ENCODE measurements at regions not wholly inside any gene's neighbourhood (a gene's known extent, or its start where the extent isn't known, plus 50 kb on each side); places are given as distances from the start of the nearest gene placed in this dataset.

DNA sequence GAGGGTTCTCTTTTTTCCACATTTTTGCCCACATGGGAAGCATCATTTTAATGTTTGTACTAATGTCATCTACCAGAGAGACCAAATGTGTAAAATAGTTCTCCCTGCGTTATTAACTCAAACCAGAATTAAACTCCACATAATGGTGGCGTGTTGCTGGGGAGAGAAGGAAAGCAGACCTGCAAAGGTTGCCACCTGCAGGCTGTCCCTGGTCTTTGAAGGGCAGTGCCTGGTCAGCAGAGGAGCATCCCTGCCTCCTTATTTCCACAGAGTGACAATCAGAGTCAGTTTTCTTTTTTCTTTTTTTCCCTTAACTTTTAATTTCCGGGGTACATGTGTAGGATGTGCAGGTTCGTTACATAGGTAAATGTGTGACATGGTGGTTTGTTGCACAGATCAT lies 214.5 kb downstream of the TBX18 start:
- H2AFZ ChIP-seq (ENCODE audit: low read length) = no peak overlapping the region
- H3K79me2 ChIP-seq (ENCODE audit: insufficient read depth, low read length) = no peaks in the 10 kb centered on the region
- ChIA-PET CTCF (ENCODE audit: low intra/inter-chr PET ratio, low total read pairs) (no interaction called here), POLR2A (no interaction called here)
- no peaks in the 10 kb centered on the region for H3K9me3 ChIP-seq (ENCODE audit: low read length)
- no peak for FAIRE-seq
- TF ChIP-seq ZMYM2 (CRISPR knock-in tag; IDR thresholded peaks at IDR 0.05) (no peak), NFE2L2 (IDR thresholded peaks at IDR 0.05; ENCODE audit: low read length) (no peak), STAG1 (CRISPR knock-in tag; IDR thresholded peaks at IDR 0.05) (peak; percentile 44), SMC3 (IDR thresholded peaks at IDR 0.05; ENCODE audit: low read length) (peak; percentile 14; the same call in 1 of the 2 replicates)
- TF ChIP-seq, protein P1, sequence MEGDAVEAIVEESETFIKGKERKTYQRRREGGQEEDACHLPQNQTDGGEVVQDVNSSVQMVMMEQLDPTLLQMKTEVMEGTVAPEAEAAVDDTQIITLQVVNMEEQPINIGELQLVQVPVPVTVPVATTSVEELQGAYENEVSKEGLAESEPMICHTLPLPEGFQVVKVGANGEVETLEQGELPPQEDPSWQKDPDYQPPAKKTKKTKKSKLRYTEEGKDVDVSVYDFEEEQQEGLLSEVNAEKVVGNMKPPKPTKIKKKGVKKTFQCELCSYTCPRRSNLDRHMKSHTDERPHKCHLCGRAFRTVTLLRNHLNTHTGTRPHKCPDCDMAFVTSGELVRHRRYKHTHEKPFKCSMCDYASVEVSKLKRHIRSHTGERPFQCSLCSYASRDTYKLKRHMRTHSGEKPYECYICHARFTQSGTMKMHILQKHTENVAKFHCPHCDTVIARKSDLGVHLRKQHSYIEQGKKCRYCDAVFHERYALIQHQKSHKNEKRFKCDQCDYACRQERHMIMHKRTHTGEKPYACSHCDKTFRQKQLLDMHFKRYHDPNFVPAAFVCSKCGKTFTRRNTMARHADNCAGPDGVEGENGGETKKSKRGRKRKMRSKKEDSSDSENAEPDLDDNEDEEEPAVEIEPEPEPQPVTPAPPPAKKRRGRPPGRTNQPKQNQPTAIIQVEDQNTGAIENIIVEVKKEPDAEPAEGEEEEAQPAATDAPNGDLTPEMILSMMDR (CRISPR knock-in tag; IDR thresholded peaks at IDR 0.05) = peak; percentile 25; the same call in 1 of the 2 replicates
- peak; percentile 85 for ATAC-seq
- in situ Hi-C loops (cut with HindIII; ENCODE audit: extremely low pct_ligation_motif_present, low pct_unique_long_range_greater_than_20kb) (no loop called here), intact Hi-C loops (cut with micrococcal nuclease; ENCODE audit: unreplicated experiment) (loop anchor here (1.0 kb wide), 1 partner anchor 128 kb away; no protein-coding TSS in a partner anchor)
- no peak overlapping the region for H3K4me3 ChIP-seq (replicated peaks in 1 of 3; ENCODE audit: insufficient read depth in 1 of 3, low read depth in 2 of 3, low read length in 3 of 3)
- no peak for DNase-seq (ENCODE audit: low spot score)
- no peaks in the 10 kb centered on the region for H3K36me3 ChIP-seq (replicated peaks in 1 of 2; ENCODE audit: control insufficient read depth in 1 of 2, insufficient read depth in 2 of 2, low read length in 2 of 2)
- no peaks in the 10 kb centered on the region for H3K4me1 ChIP-seq (ENCODE audit: insufficient read depth, low read length)
- H3K9ac ChIP-seq (ENCODE audit: insufficient read depth, low read depth, low read length) = no peak overlapping the region
- WGBS (ENCODE audit: low lambda C conversion rate) = 2% methylated on average over 4 of the region's 4 CpGs
- no peak overlapping the region for H3K27ac ChIP-seq (ENCODE audit: extremely low read length, insufficient read depth, low read length)
- no peaks in the 10 kb centered on the region for H4K20me1 ChIP-seq (ENCODE audit: insufficient read depth, low read length)
- BruUV-seq (replicated peaks) = no TSS peak
- H3K27me3 ChIP-seq (ENCODE audit: control insufficient read depth in 1 of 2, insufficient read depth in 2 of 2, low read length in 2 of 2) = no peaks in the 10 kb centered on the region
- H3K4me2 ChIP-seq (ENCODE audit: low read depth, low read length) = no peak overlapping the region

DNA sequence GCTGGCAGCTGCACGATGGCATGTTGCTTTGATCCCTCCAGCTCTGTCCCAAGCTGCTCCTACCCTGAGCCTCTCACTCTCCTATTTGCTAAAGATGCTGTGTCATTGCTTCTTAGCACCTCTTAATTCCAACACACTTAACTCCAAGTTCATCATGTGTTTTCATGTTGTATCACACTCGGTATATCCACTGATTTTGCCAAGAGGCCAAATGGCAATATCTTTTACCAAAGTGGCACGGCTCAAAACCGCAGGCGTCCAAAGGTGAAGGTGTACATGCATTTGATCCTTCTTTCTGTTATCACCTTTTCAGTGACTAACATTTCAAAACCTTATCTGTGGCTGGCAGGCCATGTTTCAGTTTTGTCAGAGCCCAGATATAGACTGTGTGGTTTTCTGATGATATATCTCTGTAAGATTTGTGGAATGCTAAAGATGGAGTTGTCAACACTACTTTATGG lies 217.0 kb downstream of the TBX18 start:
- no peaks in the 10 kb centered on the region for H3K9me3 ChIP-seq (ENCODE audit: low read length)
- FAIRE-seq (no peak), DNase-seq (ENCODE audit: low spot score) (no peak), ATAC-seq (no peak; the same call in 2 of the 3 replicates)
- H3K36me3 ChIP-seq (replicated peaks in 1 of 2; ENCODE audit: control insufficient read depth in 1 of 2, insufficient read depth in 2 of 2, low read length in 2 of 2) = no peaks in the 10 kb centered on the region
- no peak overlapping the region for H3K4me2 ChIP-seq (ENCODE audit: low read depth, low read length)
- no peaks in the 10 kb centered on the region for H3K27me3 ChIP-seq (ENCODE audit: control insufficient read depth in 1 of 2, insufficient read depth in 2 of 2, low read length in 2 of 2)
- BruUV-seq (replicated peaks) = no TSS peak
- H3K9ac ChIP-seq (ENCODE audit: insufficient read depth, low read depth, low read length) = no peak overlapping the region
- no peaks in the 10 kb centered on the region for H3K4me1 ChIP-seq (ENCODE audit: insufficient read depth, low read length)
- H2AFZ ChIP-seq (ENCODE audit: low read length) = no peak overlapping the region
- CTCF ChIA-PET (ENCODE audit: low intra/inter-chr PET ratio, low total read pairs) = no interaction called here
- in situ Hi-C loops (cut with HindIII; ENCODE audit: extremely low pct_ligation_motif_present, low pct_unique_long_range_greater_than_20kb) = no loop called here
- no peak overlapping the region for H3K4me3 ChIP-seq (replicated peaks in 1 of 3; ENCODE audit: insufficient read depth in 1 of 3, low read depth in 2 of 3, low read length in 3 of 3)
- POLR2A ChIA-PET = no interaction called here
- intact Hi-C loops (cut with micrococcal nuclease; ENCODE audit: unreplicated experiment) = no loop called here
- no peaks in the 10 kb centered on the region for H4K20me1 ChIP-seq (ENCODE audit: insufficient read depth, low read length)
- H3K27ac ChIP-seq (ENCODE audit: extremely low read length, insufficient read depth, low read length) = no peak overlapping the region
- H3K79me2 ChIP-seq (ENCODE audit: insufficient read depth, low read length) = no peaks in the 10 kb centered on the region
- WGBS (ENCODE audit: low lambda C conversion rate) = 0% methylated on average over 5 of the region's 5 CpGs
- TF ChIP-seq ZFP37 (CRISPR knock-in tag; IDR thresholded peaks at IDR 0.05; ENCODE audit: borderline replicate concordance) = no peak
- TF ChIP-seq ZSCAN20 (CRISPR knock-in tag; IDR thresholded peaks at IDR 0.05; ENCODE audit: borderline replicate concordance) = no peak
- no peak for TF ChIP-seq KAT8 (CRISPR knock-in tag; IDR thresholded peaks at IDR 0.05)
- TF ChIP-seq RXRB (CRISPR knock-in tag; IDR thresholded peaks at IDR 0.05; ENCODE audit: borderline replicate concordance) = no peak
- TF ChIP-seq ZNF563 (CRISPR knock-in tag; IDR thresholded peaks at IDR 0.05) = no peak
- no peak for TF ChIP-seq POLR2AphosphoS5 (IDR thresholded peaks at IDR 0.05; ENCODE audit: low read depth, low read length)
